ENCODE measurements at regions not wholly inside any gene's neighbourhood (a gene's known extent, or its start where the extent isn't known, plus 50 kb on each side); places are given as distances from the start of the nearest gene placed in this dataset. TPM values are rescaled to one million over a fixed set of nuclear protein-coding genes. Genes with fewer than 3 reads are reported as not detected.
"Not testable (repeated sequence)": the region's sequence is repeated elsewhere in the genome, so short reads cannot be mapped to it uniquely, and the experiment has no call there.

DNA sequence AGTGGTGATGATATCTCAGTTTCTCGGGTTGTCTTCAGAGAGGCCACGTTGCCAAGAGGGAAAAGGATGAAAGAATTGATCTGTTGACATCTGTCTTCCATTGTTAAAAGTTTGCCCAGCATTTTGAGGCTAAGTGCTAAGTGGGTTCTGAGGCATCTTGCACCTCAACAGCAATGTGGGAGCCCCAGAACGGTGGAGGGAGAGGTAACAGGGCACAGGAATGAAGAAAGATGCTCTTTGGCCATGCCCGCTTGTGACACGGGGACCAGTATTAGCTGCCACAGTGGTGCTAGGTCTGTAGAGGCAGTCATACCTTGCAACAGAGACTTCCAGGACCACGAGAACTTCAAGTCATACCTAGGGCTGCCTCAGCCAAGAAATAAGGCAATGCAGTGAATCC is 106.6 kb upstream of the NUPR2 start:
- no peak for DNase-seq (ENCODE audit: low read depth in 2 of 3, low spot score in 2 of 3)

DNA sequence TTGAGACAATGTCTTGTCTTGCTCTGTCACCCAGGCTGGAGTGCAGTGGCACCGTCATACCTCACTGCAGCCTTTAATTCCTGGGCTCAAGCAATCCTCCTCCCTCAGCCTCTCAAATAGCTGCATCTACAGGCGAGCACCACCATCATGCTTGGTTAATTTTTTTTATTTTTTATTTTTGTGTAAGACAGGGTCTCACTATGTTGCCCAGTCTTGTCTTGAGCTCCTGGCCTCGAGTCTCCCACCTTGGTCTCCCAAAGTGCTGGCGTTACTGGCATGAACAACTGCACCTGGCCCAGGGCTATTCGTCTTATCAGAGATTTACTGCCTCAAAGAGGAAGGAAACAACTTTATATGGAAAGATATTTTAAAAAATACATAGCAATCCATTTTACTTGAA is 102.8 kb upstream of the NUPR2 start:
- no peak for DNase-seq (ENCODE audit: low read depth in 2 of 3, low spot score in 2 of 3)

DNA sequence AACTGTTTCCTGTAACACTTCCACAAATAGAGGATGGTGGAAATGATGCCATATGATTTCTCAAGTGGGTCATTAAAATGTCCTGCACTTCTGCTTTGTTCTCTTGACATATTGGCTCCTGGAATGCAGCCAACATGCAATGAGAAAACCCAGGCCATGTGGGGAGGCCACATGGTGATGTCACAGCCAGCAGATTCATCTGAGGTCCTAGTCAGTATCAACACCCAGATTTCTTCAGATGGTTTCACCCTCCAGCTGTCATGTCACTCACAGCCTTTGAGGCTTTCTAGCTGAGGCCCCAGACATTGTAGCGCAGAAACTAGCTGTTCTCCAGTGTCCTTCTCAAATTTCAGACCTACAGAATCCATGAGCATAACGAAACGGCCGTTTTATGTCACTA is 102.3 kb upstream of the NUPR2 start:
- DNase-seq (ENCODE audit: low read depth in 2 of 3, low spot score in 2 of 3) = no peak

DNA sequence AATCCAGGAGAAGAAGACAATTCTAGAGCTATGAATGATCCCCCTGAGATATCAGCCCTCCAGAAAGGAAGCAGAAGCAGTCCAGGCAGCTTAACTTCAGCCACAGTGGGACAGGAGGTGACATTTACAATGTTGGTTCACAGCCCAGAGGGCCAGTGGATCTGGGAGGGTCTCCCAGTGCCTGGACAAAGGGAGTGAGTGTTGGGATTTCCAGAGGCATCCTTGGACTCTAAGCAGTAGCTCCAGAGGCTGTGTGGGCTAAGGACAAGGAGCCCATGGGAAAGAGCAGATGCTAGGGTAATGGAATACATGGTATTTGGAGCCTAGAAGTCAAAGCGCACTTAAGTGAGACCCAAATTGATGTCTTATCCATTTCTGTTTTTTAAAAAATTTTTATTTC is 97.4 kb upstream of the NUPR2 start:
- DNase-seq (ENCODE audit: low read depth in 2 of 3, low spot score in 2 of 3) = no peak

DNA sequence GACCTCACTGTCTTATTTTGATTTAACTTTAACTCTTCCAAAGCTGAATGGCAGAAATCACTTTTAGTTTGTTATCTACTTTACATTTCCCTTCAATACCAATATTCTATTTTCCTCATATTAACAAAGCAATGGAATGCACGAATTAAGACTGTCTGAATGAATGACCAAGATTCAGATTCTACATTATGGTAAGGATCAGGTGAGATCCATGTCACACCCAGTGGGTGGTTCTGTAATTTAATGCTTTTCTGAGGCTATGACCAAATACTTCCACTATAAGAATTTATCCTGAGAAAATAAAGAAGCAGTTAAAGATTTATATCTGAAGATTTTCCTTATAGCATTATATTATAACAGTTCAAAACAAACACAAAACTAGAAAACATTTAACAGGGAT is 90.2 kb upstream of the NUPR2 start:
- DNase-seq (ENCODE audit: low read depth in 2 of 3, low spot score in 2 of 3) = no peak

DNA sequence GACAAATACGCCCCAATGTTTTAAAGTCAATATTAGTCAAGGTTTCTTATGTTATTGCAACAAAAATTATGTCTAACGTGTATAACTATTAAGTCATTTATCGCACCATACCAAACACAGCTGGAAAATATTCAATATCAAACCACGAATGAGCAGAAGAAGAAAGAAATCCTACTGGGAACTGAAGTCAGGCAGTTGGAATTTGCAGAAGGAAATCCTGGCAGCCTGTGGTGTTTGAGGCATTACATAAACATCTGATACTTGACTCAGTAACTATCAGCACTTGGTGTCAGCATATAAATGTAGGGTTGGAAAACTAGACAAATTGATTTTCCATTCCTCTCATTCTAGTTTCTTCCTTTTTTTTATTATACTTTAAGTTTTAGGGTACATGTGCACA is 83.4 kb upstream of the NUPR2 start:
- no peak for DNase-seq (ENCODE audit: low read depth in 2 of 3, low spot score in 2 of 3)

DNA sequence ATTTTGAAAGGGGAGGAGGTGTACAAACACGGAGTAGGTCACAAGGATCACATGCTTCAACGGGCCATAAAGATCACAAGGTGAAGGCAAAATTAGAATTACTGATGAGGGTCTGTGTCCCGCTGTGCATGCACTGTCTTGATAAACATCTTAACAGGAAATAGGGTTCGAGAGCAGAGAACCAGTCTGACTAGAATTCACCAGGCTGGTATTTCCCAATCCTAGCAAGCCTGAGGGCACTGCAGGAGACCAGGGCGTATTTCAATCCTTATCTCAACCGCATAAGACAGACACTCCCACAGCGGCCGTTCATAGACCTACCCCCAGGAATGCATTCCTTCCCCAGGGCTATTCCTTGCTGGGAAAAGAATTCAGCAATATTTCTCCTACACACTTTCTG is 80.0 kb upstream of the NUPR2 start:
- not testable (repeated sequence) for DNase-seq (ENCODE audit: low read depth in 2 of 3, low spot score in 2 of 3)

DNA sequence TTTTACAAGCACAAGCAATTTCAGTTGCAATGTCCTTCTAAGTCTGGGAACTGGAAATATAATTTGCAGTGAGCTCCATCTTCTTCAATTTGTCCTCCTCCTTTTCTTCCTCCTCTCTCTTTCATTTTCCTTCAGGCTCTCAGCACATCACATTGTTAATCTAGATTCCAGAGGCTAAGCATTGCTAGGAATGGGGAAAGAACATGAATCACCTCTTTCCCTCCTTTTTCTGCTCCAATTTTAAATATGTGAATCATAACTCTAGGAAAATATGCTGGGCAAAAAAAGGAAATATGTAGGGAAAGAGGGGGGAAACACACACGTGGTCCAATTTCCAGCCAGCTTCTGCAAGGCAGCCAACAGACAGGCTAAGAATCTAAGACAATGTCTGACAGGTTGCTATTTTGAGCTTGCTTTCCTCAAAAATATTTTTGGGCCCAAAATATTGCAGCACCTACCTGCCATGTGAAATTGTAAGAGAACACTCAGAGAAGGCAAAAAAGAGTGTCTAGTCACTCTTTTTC is 72.7 kb upstream of the NUPR2 start:
- no peak for DNase-seq (ENCODE audit: low read depth in 2 of 3, low spot score in 2 of 3)

DNA sequence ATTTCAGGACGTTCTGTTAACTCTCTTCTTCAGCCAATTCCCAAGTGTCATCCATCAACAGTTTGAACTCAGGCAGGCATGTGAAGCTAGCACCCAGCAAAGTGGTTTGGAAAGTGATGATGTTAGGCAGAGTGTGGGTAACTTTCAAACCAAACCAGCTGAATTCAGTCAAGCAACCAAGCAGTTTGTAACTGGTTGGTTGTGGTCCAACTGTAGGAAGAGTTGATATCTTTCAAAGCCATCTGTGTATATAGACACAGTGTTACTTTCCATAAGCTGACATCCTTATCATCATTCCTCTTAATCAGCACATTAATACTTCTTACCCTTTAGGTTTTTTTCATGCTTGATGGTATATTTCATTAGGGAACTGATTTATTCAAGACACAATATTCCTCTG is 72.2 kb upstream of the NUPR2 start:
- DNase-seq (ENCODE audit: low read depth in 2 of 3, low spot score in 2 of 3) = no peak

DNA sequence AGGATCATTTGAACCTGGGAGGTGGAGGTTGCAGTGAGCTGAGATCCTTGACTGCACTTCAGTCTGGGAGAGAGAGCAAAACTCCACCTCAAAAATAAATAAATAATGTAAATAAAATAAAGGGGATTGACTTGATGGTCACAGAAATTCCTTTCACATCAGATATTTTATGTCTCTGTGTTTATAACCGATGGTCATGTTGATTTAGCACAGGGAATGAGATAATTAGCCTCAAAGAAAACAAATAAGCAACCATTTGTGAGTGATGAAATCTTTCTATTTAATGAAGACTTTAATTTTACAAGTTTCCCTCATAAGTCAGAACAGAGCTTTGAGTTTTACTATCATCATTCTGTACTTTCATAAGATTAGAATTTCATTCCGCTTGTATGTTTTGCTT is 64.8 kb upstream of the NUPR2 start:
- no peak for DNase-seq (ENCODE audit: low read depth in 2 of 3, low spot score in 2 of 3)

DNA sequence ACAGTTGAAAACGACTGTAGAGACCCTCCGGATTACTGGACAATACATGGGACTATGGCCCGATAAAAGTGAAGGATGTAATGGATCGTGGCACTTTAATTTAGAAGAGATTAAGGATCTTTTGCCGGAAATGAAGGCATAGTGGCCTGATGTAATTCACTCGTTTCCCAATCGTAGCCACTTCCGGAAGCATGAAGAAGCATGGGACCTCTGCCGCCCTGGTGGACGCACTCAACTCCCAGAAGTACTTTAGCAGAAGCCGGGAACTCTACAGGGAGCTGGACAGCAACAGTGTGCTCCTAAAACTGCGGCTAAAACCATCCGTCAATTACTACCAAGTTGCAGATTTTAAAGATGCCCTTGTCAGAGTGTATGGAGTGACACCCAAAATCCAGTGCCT is 59.6 kb upstream of the NUPR2 start:
- DNase-seq (ENCODE audit: low read depth in 2 of 3, low spot score in 2 of 3) = no peak

DNA sequence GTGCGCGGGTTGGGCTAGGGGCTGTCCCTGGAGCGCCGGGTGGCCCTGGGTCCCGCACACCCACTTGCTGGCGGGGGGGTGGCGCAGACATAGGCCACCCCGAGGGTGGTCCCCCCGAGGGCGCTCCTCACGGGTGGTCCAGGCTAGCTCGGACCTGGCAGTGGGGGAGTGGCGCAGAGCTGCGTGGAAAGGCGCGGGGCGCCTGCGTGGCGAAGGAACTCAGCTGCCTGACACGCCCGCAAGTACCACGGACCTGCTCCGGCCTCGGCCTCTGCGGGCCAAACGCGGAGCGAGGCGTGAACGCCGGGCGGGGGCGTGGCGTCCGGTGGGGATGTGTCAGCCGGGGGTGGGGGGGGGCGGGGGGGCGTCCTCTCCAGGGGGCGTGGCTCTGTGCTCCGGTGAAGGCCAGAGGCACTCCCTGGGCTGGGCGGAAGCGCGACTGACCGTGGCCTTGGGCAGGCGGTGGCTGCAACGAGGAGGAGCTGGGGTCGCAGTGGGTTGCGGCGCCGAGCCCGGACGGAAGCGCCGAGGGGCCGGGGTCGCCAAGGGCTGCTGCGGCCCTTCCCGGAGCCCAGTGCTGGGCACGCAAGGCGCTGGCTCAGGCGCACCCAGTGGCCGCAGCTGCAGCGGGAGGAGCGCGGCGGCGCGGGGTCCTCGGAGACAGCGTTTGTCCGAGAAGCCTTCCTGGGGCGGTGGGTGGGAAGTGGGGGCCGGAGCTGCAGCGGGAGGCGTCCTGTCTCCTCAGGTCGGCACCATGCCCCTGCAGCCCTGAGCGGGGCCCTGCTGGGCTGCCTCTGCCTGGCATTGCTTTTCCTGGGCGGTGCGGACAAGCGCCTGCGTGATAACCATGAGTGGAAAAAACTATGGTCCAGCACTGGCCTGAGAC is 58.9 kb upstream of the NUPR2 start:
- no peak for DNase-seq (ENCODE audit: low read depth in 2 of 3, low spot score in 2 of 3)

DNA sequence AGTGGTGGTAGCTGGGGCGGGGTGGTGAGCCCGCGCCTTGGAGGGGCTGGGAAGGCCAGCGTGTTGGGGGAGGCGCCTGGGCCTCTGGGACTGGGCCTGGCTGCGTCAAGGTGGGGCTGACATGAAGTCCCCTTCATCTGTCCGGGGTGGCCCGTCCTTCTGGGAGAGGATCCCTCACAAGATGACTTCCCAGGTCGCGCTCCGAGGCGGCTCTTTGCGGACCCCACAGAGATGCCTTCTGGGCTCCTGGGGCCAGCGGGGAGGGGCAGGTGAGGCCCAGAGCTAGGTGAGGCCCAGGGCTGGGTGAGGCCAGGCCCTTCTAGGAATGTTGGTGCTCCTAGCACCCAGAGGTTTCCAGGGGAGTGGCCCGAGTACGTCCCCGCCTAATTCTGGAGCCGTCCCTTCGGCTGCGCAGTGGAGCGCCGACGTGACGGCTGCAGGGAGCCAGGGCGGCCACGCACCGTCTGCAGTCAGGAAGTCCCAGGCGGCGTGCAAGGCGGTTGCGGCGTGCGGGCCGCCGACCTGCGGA is 58.2 kb upstream of the NUPR2 start:
- DNase-seq (ENCODE audit: low read depth in 2 of 3, low spot score in 2 of 3) = no peak

Small RNAs in the stretch of these regions (small RNA-seq; reads per million reads assigned to genes)
- gene AC092447.9 (not detected), gene RNU6-1052P (not detected), gene RNU6-1335P (not detected), gene SEPT14P24 (not detected)
